GM18870 (cell line): ENCODE measurements at regions not wholly inside any gene's neighbourhood (a gene's known extent, or its start where the extent isn't known, plus 50 kb on each side); places are given as distances from the start of the nearest gene placed in this dataset.

Experiments used
- ATAC-seq: cut with Tn5 transposase; IDR thresholded peaks from one replicate; pipeline ENCODE4 v1.9.1; 2021; ENCODE audit warnings: moderate library complexity; ENCODE audit not compliant: unreplicated experiment

DNA sequence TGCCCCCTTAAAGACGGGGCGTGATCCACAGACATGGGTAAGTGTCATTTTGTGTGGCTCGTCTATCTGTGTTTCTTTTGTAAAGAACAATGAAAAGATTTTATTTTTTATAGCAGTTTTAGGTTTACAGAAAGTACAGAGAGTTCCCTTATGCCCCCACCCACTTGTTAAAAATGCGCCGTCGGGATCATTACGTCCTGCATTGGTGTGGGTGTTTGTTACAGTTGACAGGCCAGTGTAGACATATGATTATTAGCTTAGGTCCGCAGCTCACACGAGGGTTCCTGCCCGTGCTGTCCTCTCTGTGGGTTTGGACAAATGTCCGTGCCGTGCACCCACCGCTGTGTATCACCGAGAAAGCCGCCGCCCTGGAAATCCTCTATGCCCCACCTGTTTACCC lies 50.5 kb downstream of the RGS12 start:
- ATAC-seq: no peak

GRCh38 chr4:3344104-3344503 lies 51.3 kb downstream of the RGS12 start:
- no peak for ATAC-seq

- no peak for ATAC-seq
Observed at GRCh38 chr4:3344596-3344995, 51.8 kb downstream of the RGS12 start.

DNA sequence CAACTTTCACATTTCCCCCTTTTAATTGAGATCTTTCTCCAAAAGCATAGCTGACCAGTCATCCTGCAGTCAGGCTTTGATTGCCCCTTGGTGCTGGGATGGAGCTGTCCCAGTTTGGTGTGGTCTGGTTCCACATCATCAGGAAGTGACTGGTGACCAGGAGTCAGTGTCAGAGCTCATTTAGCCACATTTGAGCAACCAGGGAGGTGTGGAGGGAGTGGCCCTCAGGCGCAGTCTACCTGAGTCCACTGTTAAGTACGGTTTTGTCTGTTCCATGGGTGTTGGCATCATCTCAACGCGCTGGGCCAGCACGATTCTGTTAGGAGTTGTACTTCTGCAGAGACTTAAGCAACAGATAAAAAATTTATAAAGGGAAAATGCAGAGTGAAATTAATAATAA lies 52.6 kb downstream of the RGS12 start:
- no peak for ATAC-seq

DNA sequence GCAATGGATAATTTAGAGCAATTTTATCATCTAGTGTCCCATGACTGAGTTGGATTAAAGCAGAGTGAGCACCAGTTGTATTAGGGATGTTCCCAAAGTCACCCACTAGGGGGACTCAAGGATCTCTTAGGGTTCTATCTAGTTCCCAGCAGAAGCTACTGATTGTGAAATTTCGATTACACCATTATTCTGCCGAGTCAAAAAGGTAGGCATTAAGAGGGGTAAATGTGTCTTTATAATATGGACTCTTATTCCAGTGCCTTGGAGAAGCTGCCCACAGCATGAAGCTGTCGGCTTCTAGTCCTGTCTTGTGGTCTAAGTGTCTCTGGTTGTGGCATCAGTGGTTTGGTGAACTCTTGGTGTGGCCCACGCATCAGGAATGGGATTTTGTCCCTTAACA lies 53.3 kb downstream of the RGS12 start:
- no peak for ATAC-seq

GRCh38 chr4:3347871-3348270 lies 55.0 kb downstream of the RGS12 start:
- no peak for ATAC-seq

- no peak for ATAC-seq
Observed at GRCh38 chr4:3348621-3349020, 55.8 kb downstream of the RGS12 start.

DNA sequence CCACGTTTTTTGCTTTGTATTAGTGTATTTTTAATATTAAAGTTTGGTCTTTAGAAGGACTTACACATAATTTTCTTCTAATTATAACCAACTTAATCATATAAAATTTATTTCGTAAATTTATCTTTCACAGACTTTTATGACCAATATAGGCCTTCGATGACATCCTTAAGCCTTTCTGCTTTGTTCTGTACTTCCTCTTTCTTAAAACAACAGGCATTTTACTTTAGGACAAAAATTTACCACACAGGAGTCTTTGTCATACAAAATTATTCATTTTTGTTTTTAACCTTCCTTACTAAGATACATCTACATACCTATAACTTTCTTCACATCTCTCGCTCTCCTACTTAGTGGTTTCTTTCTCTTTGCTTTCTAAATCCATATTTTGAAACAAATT lies 56.3 kb downstream of the RGS12 start:
- ATAC-seq: no peak

GRCh38 chr4:3351997-3352396 lies 59.2 kb downstream of the RGS12 start:
- no peak for ATAC-seq

DNA sequence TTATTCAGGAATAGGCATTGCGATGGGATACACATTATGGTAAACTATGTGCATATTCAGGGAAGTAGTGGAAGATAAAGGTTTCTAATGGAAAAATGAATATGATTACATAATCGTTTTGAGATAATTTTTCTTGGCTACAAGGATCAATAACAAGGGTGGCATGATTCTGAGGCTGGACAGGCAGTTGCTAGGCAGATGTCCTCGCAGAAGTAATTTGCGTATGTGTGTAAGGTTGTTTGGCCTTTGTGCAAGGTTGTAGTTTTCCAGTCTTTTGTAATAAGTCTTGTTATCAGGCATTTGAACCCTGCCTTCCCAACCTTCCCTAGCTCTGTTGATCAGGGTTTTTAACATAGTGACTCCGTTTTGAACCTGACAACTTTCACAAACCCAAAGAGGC lies 59.7 kb downstream of the RGS12 start:
- no peak for ATAC-seq

DNA sequence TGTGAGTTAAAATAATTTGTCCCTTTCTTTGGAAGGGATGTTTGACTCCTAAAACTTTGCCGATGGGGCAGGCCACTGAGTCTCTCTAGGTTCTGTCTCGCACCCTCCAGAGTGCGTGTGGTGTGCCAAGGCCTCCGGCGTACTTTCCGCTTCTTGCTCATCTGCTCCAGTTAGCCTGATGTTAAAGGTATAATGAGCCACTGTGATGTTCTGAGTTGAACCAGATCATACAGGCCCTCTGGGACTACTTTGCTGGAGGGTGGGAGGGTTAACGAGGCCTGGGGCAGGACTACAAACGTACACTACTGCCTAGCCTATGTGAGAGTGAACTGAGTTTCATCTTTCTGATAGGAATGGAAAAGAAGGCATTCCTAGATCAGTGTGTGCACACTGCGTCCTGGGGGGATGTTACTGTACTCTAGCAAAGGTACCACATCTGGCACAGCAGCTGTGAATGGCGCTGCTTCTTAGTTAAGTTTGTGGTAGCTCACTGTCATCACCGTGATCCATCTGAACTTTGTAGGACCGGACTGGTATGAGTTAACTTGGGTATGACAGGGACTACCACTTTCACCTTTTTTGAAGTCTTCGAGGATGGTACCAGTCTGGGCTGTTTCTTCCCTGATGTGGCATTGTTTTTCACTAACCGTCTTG lies 60.2 kb downstream of the RGS12 start:
- ATAC-seq: no peak

DNA sequence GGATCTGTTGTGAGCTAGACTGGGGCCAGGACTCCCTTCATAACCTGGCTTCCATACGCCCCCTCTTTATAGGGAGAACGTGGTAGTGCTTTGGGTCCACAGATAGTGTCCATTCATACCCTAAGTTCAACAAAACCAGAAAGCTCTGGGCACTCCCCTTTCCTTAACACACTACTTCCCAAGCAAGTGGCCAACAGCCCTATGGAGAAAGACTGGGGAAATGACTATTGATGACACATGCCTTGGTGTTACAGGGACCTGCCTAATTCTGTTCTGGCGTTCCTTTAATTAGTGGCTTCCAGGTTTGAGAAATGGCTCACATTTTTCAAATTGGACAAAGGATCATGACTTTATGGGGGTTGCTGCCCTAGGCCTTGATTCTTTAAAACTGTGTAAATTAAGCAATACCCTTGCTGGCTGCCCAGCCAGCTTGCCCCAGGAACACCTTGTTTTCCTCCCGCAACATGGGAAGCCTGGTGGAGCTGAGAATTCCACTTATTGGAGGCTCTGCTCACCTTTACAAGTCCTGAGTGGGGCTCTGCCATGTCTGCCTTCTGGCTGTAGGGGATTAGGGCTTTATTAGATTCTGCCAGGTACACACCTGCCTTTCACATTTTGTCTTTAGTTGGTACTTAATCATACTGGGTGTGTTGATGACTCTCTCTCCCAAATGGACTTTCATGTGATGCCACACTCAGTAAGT lies 61.1 kb downstream of the RGS12 start:
- ATAC-seq: no peak

GRCh38 chr4:3354455-3354811 lies 61.6 kb downstream of the RGS12 start:
- ATAC-seq: no peak

GRCh38 chr4:3355266-3355748 lies 62.5 kb downstream of the RGS12 start:
- peak; percentile 87 for ATAC-seq

- no peak for ATAC-seq
Observed at GRCh38 chr4:3358656-3359055, 65.8 kb downstream of the RGS12 start.

DNA sequence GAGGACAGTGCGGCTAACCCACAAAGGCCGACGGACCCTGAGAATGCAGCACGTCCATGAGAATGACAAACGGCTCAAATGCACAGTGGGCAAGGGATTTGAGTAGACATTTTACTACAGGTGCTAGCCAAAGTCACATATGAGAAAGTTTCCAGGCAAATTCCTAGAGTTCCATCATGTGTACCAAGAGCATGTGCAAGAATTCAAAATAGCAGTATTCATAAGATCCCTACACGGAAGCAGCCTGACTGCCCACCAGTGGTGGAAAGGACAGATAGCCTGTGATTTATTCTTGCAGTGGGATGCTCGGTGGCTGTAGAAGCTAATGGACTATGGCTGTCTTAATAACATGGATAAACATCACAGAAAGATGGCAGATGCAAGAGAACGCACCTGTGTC lies 68.0 kb downstream of the RGS12 start:
- ATAC-seq: no peak

GRCh38 chr4:3361406-3361805 lies 68.6 kb downstream of the RGS12 start:
- no peak for ATAC-seq

DNA sequence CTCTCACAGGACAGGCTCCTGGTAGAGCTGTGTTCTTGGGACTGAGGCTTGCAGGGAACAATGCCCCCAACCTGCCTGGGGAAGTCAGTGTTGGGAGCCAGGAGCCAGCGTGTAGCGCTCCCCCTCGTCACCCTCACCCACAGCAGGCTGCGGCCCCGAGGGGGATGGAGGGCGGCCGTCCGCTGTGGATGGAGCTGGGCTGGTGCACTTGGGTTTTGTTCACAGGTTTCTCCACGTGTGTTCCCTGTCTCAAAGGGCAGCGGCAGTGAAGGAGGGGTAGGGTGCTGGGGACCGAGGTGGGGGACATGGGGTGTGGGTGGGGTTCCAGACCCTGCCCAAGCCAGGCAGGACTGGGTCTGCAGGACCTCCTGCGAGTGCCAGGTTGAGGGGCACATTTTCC lies 69.1 kb downstream of the RGS12 start:
- ATAC-seq: no peak

GRCh38 chr4:3362431-3363287 lies 69.8 kb downstream of the RGS12 start:
- no peak for ATAC-seq

- ATAC-seq: no peak
Observed at GRCh38 chr4:3363411-3364141, 70.8 kb downstream of the RGS12 start.

GRCh38 chr4:3364199-3364598 lies 71.4 kb downstream of the RGS12 start:
- ATAC-seq: no peak
